ENCODE measurements at regions not wholly inside any gene's neighbourhood (a gene's known extent, or its start where the extent isn't known, plus 50 kb on each side); places are given as distances from the start of the nearest gene placed in this dataset.

GRCh38 chr13:34777089-34777913 is 164.8 kb upstream of the NBEA start:
- DNase-seq, result no peak

- no peak for DNase-seq
Measured at GRCh38 chr13:34777914-34778303, 164.2 kb upstream of the NBEA start.

- no peak for DNase-seq
Measured at GRCh38 chr13:34779171-34779570, 162.9 kb upstream of the NBEA start.

- no peak for DNase-seq
Measured at GRCh38 chr13:34793301-34793700, 148.8 kb upstream of the NBEA start.

GRCh38 chr13:34803756-34804155 is 138.3 kb upstream of the NBEA start:
- no peak for DNase-seq

GRCh38 chr13:34805347-34805746 is 136.7 kb upstream of the NBEA start:
- DNase-seq, result no peak

- DNase-seq, result no peak
Measured at GRCh38 chr13:34808649-34809048, 133.4 kb upstream of the NBEA start.

- no peak for DNase-seq
Measured at GRCh38 chr13:34810996-34811395, 131.1 kb upstream of the NBEA start.

- no peak for DNase-seq
Measured at GRCh38 chr13:34815526-34815925, 126.5 kb upstream of the NBEA start.

GRCh38 chr13:34816245-34816884 is 125.7 kb upstream of the NBEA start:
- DNase-seq, result no peak

GRCh38 chr13:34816908-34817665 is 125.0 kb upstream of the NBEA start:
- DNase-seq, result no peak

- no peak for DNase-seq
Measured at GRCh38 chr13:34822650-34823049, 119.4 kb upstream of the NBEA start.

GRCh38 chr13:34826432-34826831 is 115.6 kb upstream of the NBEA start:
- DNase-seq, result no peak

GRCh38 chr13:34833562-34834182 is 108.4 kb upstream of the NBEA start:
- DNase-seq, result no peak

GRCh38 chr13:34842466-34842865 is 99.6 kb upstream of the NBEA start:
- DNase-seq, result no peak

GRCh38 chr13:34847766-34848165 is 94.3 kb upstream of the NBEA start:
- DNase-seq, result no peak

- DNase-seq, result no peak
Measured at GRCh38 chr13:34849406-34849805, 92.7 kb upstream of the NBEA start.

GRCh38 chr13:34853161-34853560 is 88.9 kb upstream of the NBEA start:
- DNase-seq, result no peak

GRCh38 chr13:34857558-34858325 is 84.3 kb upstream of the NBEA start:
- DNase-seq, result no peak

GRCh38 chr13:34862311-34862710 is 79.8 kb upstream of the NBEA start:
- no peak for DNase-seq

- no peak for DNase-seq
Measured at GRCh38 chr13:34862716-34863115, 79.4 kb upstream of the NBEA start.

- DNase-seq, result no peak
Measured at GRCh38 chr13:34863360-34864135, 78.5 kb upstream of the NBEA start.
